Activated CD4-positive, alpha-beta T cell treated with anti-CD3 and anti-CD28 coated beads for 1 hour (primary cell): ENCODE measurements at regions not wholly inside any gene's neighbourhood (a gene's known extent, or its start where the extent isn't known, plus 50 kb on each side); places are given as distances from the start of the nearest gene placed in this dataset.
A peak's percentile ranks its signal among the peaks of the same experiment; 100 is the strongest.

Experiments
- DNase-seq: peaks from one replicate; pipeline ENCODE4 v3.0.0-alpha.2; 2020

GRCh38 chr6:87935196-87935595, 112.4 kb upstream of the SPACA1 start:
- no peak for DNase-seq

- DNase-seq = no peak
Measured at GRCh38 chr6:87932361-87932760, 115.3 kb upstream of the SPACA1 start.

- peak; percentile 33 for DNase-seq
Measured at GRCh38 chr6:87929843-87930288, 117.8 kb upstream of the SPACA1 start.

- no peak for DNase-seq
Measured at GRCh38 chr6:87926687-87927086, 121.0 kb upstream of the SPACA1 start.

- no peak for DNase-seq
Measured at GRCh38 chr6:87926072-87926471, 121.6 kb upstream of the SPACA1 start.

GRCh38 chr6:87925373-87926060, 122.1 kb upstream of the SPACA1 start:
- no peak for DNase-seq

GRCh38 chr6:87923389-87924050, 124.1 kb upstream of the SPACA1 start:
- DNase-seq = no peak

- DNase-seq = no peak
Measured at GRCh38 chr6:87922947-87923330, 124.7 kb upstream of the SPACA1 start.

GRCh38 chr6:87922196-87922946, 125.3 kb upstream of the SPACA1 start:
- DNase-seq = no peak

GRCh38 chr6:87921034-87921433, 126.6 kb upstream of the SPACA1 start:
- no peak for DNase-seq

- DNase-seq = no peak
Measured at GRCh38 chr6:87920245-87920644, 127.4 kb upstream of the SPACA1 start.

GRCh38 chr6:87919416-87919815, 128.2 kb upstream of the SPACA1 start:
- no peak for DNase-seq

- no peak for DNase-seq
Measured at GRCh38 chr6:87919001-87919400, 128.6 kb upstream of the SPACA1 start.

- DNase-seq = no peak
Measured at GRCh38 chr6:87918461-87918941, 129.1 kb upstream of the SPACA1 start.

- DNase-seq = no peak
Measured at GRCh38 chr6:87917886-87918285, 129.8 kb upstream of the SPACA1 start.

- DNase-seq = no peak
Measured at GRCh38 chr6:87916446-87916845, 131.2 kb upstream of the SPACA1 start.

GRCh38 chr6:87914637-87915395, 132.8 kb upstream of the SPACA1 start:
- DNase-seq = no peak

GRCh38 chr6:87913974-87914373, 133.7 kb upstream of the SPACA1 start:
- DNase-seq = no peak

- no peak for DNase-seq
Measured at GRCh38 chr6:87912102-87912501, 135.5 kb upstream of the SPACA1 start.

GRCh38 chr6:87909849-87910248, 137.8 kb upstream of the SPACA1 start:
- DNase-seq = no peak

GRCh38 chr6:87908978-87909811, 138.4 kb upstream of the SPACA1 start:
- no peak for DNase-seq

GRCh38 chr6:87907521-87907920, 140.1 kb upstream of the SPACA1 start:
- no peak for DNase-seq
